ENCODE measurements at regions not wholly inside any gene's neighbourhood (a gene's known extent, or its start where the extent isn't known, plus 50 kb on each side); places are given as distances from the start of the nearest gene placed in this dataset.

DNA sequence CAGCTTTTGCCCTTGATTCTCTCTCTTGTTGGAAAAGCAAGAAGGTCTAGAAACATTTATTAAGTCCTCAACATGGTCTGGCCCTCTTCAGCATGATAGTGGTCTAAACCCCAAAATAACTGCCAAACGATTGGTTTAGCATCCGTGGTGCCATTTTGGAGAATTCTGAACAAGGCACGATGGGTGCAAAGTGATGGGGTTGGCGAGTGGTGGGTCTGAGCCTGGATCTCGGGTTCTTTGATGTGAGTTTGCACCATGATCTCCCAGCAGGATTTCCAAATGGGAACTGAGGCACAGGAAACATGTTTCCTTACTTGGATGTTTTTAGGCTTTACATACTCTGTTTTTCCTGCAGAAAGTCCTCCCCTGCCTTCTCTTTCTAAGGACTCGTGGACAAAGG lies 240.3 kb downstream of the MYCN start:
- DNase-seq, result no peak

DNA sequence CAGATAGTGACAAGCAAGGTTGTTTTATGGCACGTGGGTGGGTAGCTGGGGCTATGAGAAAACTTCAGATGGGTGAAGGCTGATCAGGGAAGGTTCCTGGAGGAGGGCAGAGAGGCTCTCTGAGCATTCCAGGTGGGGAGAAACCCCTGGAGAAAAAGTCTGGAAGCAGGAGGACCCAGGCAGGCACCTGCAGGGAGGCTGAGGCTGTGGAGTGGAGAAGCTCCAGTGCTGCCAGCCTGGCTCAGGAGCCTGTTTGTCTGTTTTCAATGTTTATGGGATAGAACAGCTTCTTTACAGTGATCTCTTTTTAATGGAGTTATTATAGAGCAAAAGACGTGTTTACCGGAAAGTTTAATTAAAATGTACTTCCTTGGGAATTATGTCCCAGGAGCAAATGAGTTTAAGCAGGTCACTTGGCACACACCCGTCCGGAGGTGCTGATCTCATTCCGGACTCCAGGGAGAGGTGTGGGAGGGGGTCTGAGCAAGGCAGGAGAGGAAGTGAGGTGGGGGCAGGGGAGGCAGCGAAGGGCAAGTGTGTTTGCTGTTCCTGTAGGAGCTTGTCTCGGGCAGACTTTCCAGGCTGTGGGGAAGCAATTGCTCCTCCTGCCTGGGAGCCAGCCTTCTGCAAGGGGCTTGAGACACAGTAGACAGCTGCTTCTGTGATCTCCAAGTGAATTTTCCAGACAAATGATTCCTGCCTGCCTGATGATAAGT lies 239.5 kb downstream of the MYCN start:
- DNase-seq, result no peak

- no peak for DNase-seq
Measured at GRCh38 chr2:16178551-16179130, 238.3 kb downstream of the MYCN start.

GRCh38 chr2:16177671-16178180 lies 237.4 kb downstream of the MYCN start:
- no peak for DNase-seq

GRCh38 chr2:16176971-16177480 lies 236.7 kb downstream of the MYCN start:
- DNase-seq, result no peak

DNA sequence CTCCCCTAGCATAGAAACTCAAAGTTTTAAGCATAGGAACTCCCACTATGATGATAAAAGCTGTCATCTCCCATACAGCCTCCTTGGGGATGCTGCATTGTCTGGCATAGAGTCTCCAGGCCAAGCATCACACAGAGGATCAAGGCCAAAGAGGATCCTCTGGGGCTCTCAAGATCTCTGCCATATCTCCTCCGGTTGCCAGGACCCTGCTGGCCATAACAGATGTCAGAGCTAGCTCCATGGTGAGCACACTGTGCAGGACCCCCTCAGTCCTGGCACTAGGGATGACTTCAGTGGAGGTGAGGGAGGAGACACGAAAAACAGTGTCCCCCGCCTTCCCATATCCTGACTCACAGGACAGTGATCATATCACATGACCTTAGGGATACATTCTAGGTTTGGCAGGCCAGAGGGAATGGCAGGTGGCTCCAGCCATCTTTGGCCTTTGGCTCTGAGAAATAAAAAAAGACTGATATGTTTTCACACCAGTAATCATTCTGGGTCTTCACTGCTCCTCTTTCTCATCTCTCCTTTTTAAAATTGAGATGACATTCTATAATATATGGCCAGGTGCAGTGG lies 235.0 kb downstream of the MYCN start:
- DNase-seq, result no peak

DNA sequence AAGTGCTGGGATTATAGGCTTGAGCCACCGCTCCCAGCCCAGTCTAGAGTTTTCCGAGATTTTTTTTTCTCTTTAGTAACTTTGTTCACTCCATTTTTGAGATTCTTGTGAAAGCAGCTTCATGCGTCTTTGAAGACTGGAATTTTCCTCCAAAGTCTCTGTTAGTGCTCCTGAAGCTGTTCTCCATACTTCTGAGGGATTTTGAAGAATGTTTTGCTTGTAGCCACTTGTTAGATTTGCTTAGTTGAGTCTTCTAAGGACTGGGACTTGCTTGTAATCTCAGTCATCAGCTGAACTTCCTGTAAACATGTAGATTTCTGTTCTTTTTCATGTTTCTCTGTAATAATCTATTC lies 234.3 kb downstream of the MYCN start:
- no peak for DNase-seq

DNA sequence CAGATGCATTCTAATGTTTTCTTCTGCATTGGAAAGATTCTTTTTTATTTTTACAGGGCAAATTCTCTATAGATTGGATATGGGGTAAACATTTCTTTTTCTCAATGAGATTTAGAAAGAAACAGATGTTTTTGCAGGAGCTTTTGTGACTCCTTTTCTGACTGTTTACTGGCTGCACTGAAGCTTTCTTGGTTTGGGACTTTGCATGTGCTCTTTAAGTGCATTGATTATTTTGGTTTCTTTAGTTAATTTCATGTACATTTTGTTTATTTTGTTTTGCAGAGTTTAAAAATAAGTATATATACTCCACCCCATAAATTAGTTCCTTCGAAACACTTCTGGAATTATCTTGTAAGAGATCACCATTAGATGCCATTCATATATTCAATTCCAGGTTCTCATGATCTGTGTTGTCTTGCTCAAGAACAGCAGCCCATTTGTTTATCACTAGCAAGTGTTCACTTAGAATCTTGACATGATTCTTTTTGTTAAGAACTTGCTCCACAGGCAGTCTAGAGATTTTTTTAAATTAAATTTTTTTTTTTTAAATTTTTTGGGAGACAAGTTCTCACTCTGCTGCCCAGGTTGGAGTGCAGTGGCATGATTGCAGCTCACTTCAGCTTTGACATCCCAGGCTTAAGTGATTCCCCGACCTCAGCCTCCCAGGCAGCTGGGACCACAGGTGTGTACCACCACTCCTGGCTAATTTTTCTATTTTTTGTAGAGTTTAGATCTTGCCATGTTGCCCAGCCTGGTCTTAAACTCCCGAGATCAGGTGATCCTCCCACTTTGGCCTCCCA lies 233.7 kb downstream of the MYCN start:
- no peak for DNase-seq

- no peak for DNase-seq
Measured at GRCh38 chr2:16172324-16173175, 232.2 kb downstream of the MYCN start.

- no peak for DNase-seq
Measured at GRCh38 chr2:16171425-16171920, 231.1 kb downstream of the MYCN start.

- DNase-seq, result no peak
Measured at GRCh38 chr2:16170675-16171424, 230.5 kb downstream of the MYCN start.

DNA sequence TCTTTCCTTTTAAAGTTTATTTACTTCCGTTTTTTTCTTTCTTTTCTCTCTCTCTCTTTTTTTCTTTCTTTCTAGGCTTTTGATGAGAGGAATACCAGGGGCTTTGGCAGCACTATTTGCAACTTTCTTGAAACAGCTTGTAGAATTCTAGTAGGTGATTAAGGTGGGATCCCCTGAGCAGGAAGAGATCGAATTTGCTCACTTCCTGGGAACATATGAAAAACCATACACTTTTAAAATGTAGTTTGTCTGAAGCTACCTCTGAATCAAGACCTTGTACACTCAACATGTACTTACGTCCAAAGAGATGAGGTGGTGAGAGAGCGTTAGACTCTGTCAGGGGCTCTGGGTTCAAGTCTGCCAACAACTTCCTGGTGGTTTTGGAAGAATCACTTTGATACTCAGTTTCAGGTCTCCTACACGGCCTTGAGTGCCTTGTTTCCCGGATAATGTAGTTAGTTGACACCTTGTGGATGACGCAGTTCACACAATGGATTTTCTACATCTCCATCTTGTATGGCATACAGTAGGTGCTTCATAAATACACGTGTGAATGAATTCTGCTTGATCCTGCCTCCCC lies 229.1 kb downstream of the MYCN start:
- no peak for DNase-seq

- DNase-seq, result no peak
Measured at GRCh38 chr2:16168506-16169264, 228.3 kb downstream of the MYCN start.

GRCh38 chr2:16167870-16168426 lies 227.6 kb downstream of the MYCN start:
- no peak for DNase-seq

- no peak for DNase-seq
Measured at GRCh38 chr2:16167451-16167861, 227.1 kb downstream of the MYCN start.

- DNase-seq, result no peak
Measured at GRCh38 chr2:16166327-16166981, 226.1 kb downstream of the MYCN start.

GRCh38 chr2:16165518-16166326 lies 225.4 kb downstream of the MYCN start:
- DNase-seq, result no peak

DNA sequence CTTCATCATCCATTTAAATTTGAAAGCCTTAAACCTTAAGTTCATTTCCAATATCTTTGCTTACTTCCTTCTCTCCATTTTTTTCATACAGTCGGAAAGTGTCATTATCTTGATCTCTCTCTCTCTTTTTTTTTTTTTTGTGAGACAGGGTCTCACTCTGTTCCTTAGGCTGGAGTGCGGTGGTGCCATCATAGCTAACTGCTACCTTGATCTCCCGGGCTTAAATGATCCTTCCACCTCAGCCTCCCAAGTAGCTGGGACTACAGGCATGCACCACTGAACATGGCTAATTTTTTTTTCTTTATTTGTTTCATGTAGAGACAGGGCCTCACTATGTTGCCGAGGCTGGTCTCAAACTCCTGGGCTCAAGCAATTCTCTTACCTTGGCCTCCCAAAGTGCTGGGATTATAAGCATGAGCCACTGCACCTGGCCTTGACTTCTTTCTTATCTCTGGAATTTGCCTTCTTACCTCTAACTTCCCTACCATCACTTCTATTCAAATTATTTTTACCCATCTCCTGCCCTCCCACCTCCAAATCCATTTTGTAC lies 222.2 kb downstream of the MYCN start:
- DNase-seq, result no peak
